ENCODE measurements at regions not wholly inside any gene's neighbourhood (a gene's known extent, or its start where the extent isn't known, plus 50 kb on each side); places are given as distances from the start of the nearest gene placed in this dataset.
"Not testable (repeated sequence)": the region's sequence is repeated elsewhere in the genome, so short reads cannot be mapped to it uniquely, and the experiment has no call there.

GRCh38 chr13:47873319-47873718 lies 127.8 kb downstream of the SUCLA2 start:
- TF ChIP-seq CTCF (conservative IDR thresholded peaks at IDR 0.05; ENCODE audit: low read length); EZH2phosphoT487 (IDR thresholded peaks at IDR 0.05; ENCODE audit: borderline replicate concordance): not testable (repeated sequence)

Data from Loucy (cell line).